ENCODE measurements at regions not wholly inside any gene's neighbourhood (a gene's known extent, or its start where the extent isn't known, plus 50 kb on each side); places are given as distances from the start of the nearest gene placed in this dataset.

- POLR2A ChIA-PET: no interaction called here
- CTCF ChIA-PET: interaction anchor here (1.1 kb wide), 1 partner anchor 246 kb away, joined by 3 read pairs; no protein-coding TSS in a partner anchor
- DNase-seq (ENCODE audit: low read depth, low spot score): no peak
- TF ChIP-seq CTCF (IDR thresholded peaks at IDR 0.05; ENCODE audit: insufficient read depth, low read length, missing control alignments): no peak
- no peak overlapping the region for H3K4me3 ChIP-seq (ENCODE audit: low read depth, low read length)
Observed at GRCh38 chr20:48049641-48050040, 264.4 kb upstream of the SULF2 start.

- no peak for TF ChIP-seq CTCF (IDR thresholded peaks at IDR 0.05; ENCODE audit: insufficient read depth, low read length, missing control alignments)
- H3K4me3 ChIP-seq (ENCODE audit: low read depth, low read length): no peak overlapping the region
- CTCF ChIA-PET: interaction anchor here (1.1 kb wide), 1 partner anchor 246 kb away, joined by 3 read pairs; no protein-coding TSS in a partner anchor
- DNase-seq (ENCODE audit: low read depth, low spot score): no peak
- POLR2A ChIA-PET: no interaction called here
Observed at GRCh38 chr20:48049171-48049570, 263.9 kb upstream of the SULF2 start.

- no peak for DNase-seq (ENCODE audit: low read depth, low spot score)
- no peak for TF ChIP-seq CTCF (IDR thresholded peaks at IDR 0.05; ENCODE audit: insufficient read depth, low read length, missing control alignments)
- ChIA-PET CTCF (no interaction called here), POLR2A (no interaction called here)
- no peak overlapping the region for H3K4me3 ChIP-seq (ENCODE audit: low read depth, low read length)
Observed at GRCh38 chr20:48047447-48047846, 262.2 kb upstream of the SULF2 start.

- H3K4me3 ChIP-seq (ENCODE audit: low read depth, low read length): no peak overlapping the region
- POLR2A ChIA-PET: no interaction called here
- TF ChIP-seq CTCF (IDR thresholded peaks at IDR 0.05; ENCODE audit: insufficient read depth, low read length, missing control alignments): no peak
- no peak for DNase-seq (ENCODE audit: low read depth, low spot score)
- CTCF ChIA-PET: no interaction called here
Observed at GRCh38 chr20:48042628-48043027, 257.3 kb upstream of the SULF2 start.

- DNase-seq (ENCODE audit: low read depth, low spot score): no peak
- CTCF ChIA-PET: no interaction called here
- H3K4me3 ChIP-seq (ENCODE audit: low read depth, low read length): no peak overlapping the region
- POLR2A ChIA-PET: no interaction called here
- no peak for TF ChIP-seq CTCF (IDR thresholded peaks at IDR 0.05; ENCODE audit: insufficient read depth, low read length, missing control alignments)
Observed at GRCh38 chr20:48041078-48041780, 255.9 kb upstream of the SULF2 start.

GRCh38 chr20:48040491-48040890 lies 255.2 kb upstream of the SULF2 start:
- CTCF ChIA-PET: no interaction called here
- POLR2A ChIA-PET: no interaction called here
- no peak overlapping the region for H3K4me3 ChIP-seq (ENCODE audit: low read depth, low read length)
- no peak for DNase-seq (ENCODE audit: low read depth, low spot score)
- no peak for TF ChIP-seq CTCF (IDR thresholded peaks at IDR 0.05; ENCODE audit: insufficient read depth, low read length, missing control alignments)

Measured in AG04449 (cell line).